Endothelial cell (in vitro differentiated cells): ENCODE measurements at regions not wholly inside any gene's neighbourhood (a gene's known extent, or its start where the extent isn't known, plus 50 kb on each side); places are given as distances from the start of the nearest gene placed in this dataset.

Experiments used
- DNase-seq: peaks from one replicate; pipeline ENCODE4 v3.0.0; 2021; ENCODE audit warnings: low spot score
- H3K27ac Mint-ChIP-seq: one replicate; pipeline ENCODE4 v1.8.0; 2021; ENCODE audit warnings: mixed read lengths, inconsistent platforms; ENCODE audit not compliant: unreplicated experiment
- H3K27me3 Mint-ChIP-seq: one replicate; pipeline ENCODE4 v1.8.0; 2021; ENCODE audit warnings: mild to moderate bottlenecking, moderate library complexity, mixed read lengths, inconsistent platforms; ENCODE audit not compliant: unreplicated experiment
- H3K36me3 Mint-ChIP-seq: one replicate; pipeline ENCODE4 v1.8.0; 2021; ENCODE audit warnings: mild to moderate bottlenecking, low read depth, mixed read lengths, inconsistent platforms; ENCODE audit not compliant: unreplicated experiment
- H3K4me1 Mint-ChIP-seq: one replicate; pipeline ENCODE4 v1.8.0; 2021; ENCODE audit warnings: mild to moderate bottlenecking, mixed read lengths, inconsistent platforms; ENCODE audit not compliant: unreplicated experiment
- H3K4me3 Mint-ChIP-seq: one replicate; pipeline ENCODE4 v1.8.0; 2021; ENCODE audit warnings: mild to moderate bottlenecking, mixed read lengths, inconsistent platforms; ENCODE audit not compliant: unreplicated experiment
- H3K9me3 Mint-ChIP-seq: one replicate; pipeline ENCODE4 v1.8.0; 2021; ENCODE audit warnings: mixed read lengths, inconsistent platforms; ENCODE audit not compliant: unreplicated experiment
- CTCF ChIP-seq: fragments of 200-600 bp; sonication (generic); IDR thresholded peaks from one replicate; pipeline ENCODE4 v1.5.0; 2021; ENCODE audit warnings: antibody characterized with exemption; ENCODE audit not compliant: unreplicated experiment

GRCh38 chr13:69109891-69110525 is 997.6 kb upstream of the ATXN8OS start:
- no peaks in the 10 kb centered on the region for H3K4me1 Mint-ChIP-seq
- H3K36me3 Mint-ChIP-seq = no peaks in the 10 kb centered on the region
- no peaks in the 10 kb centered on the region for H3K9me3 Mint-ChIP-seq
- no peak overlapping the region for H3K4me3 Mint-ChIP-seq
- H3K27ac Mint-ChIP-seq = no peak overlapping the region
- no peak for TF ChIP-seq CTCF
- DNase-seq = no peak
- peaks cover 1% of the 10 kb centered on the region for H3K27me3 Mint-ChIP-seq

- Mint-ChIP-seq H3K4me3 (no peak overlapping the region), H3K27ac (no peak overlapping the region), H3K36me3 (no peaks in the 10 kb centered on the region), H3K9me3 (no peaks in the 10 kb centered on the region), H3K27me3 (peaks cover 1% of the 10 kb centered on the region), H3K4me1 (no peaks in the 10 kb centered on the region)
- TF ChIP-seq CTCF = no peak
- DNase-seq = no peak
Observed at GRCh38 chr13:69108486-69108885, 999.1 kb upstream of the ATXN8OS start.

GRCh38 chr13:69107436-69107835 is 1000.2 kb upstream of the ATXN8OS start:
- no peak overlapping the region for H3K27ac Mint-ChIP-seq
- H3K4me1 Mint-ChIP-seq = no peaks in the 10 kb centered on the region
- no peak for DNase-seq
- H3K9me3 Mint-ChIP-seq = no peaks in the 10 kb centered on the region
- no peaks in the 10 kb centered on the region for H3K36me3 Mint-ChIP-seq
- H3K4me3 Mint-ChIP-seq = no peak overlapping the region
- no peak for TF ChIP-seq CTCF
- peaks cover 1% of the 10 kb centered on the region for H3K27me3 Mint-ChIP-seq

GRCh38 chr13:69101841-69102240 is 1005.8 kb upstream of the ATXN8OS start:
- Mint-ChIP-seq H3K9me3 (no peaks in the 10 kb centered on the region), H3K4me1 (no peaks in the 10 kb centered on the region), H3K27ac (no peak overlapping the region), H3K4me3 (no peak overlapping the region), H3K36me3 (no peaks in the 10 kb centered on the region), H3K27me3 (no peaks in the 10 kb centered on the region)
- TF ChIP-seq CTCF = no peak
- DNase-seq = no peak

- TF ChIP-seq CTCF = no peak
- Mint-ChIP-seq H3K36me3 (no peaks in the 10 kb centered on the region), H3K4me1 (no peaks in the 10 kb centered on the region), H3K27ac (no peak overlapping the region), H3K27me3 (no peaks in the 10 kb centered on the region), H3K9me3 (no peaks in the 10 kb centered on the region), H3K4me3 (no peak overlapping the region)
- no peak for DNase-seq
Observed at GRCh38 chr13:69094485-69094884, 1013.1 kb upstream of the ATXN8OS start.
